ENCODE measurements at regions not wholly inside any gene's neighbourhood (a gene's known extent, or its start where the extent isn't known, plus 50 kb on each side); places are given as distances from the start of the nearest gene placed in this dataset.

- no peak for TF ChIP-seq EP300 (IDR thresholded peaks at IDR 0.05; ENCODE audit: borderline replicate concordance)
- TF ChIP-seq TAF1 (IDR thresholded peaks at IDR 0.05; ENCODE audit: low read depth) = no peak
- TF ChIP-seq TCF12 (IDR thresholded peaks at IDR 0.05; ENCODE audit: low read depth) = no peak
- TF ChIP-seq EGR1 (IDR thresholded peaks at IDR 0.05) = no peak
- no peak for TF ChIP-seq REST (IDR thresholded peaks at IDR 0.05; ENCODE audit: low read depth)
- TF ChIP-seq RAD21 (IDR thresholded peaks at IDR 0.05; ENCODE audit: low read depth) = no peak
- no peak for TF ChIP-seq USF1 (IDR thresholded peaks at IDR 0.05)
- no peak for TF ChIP-seq YY1 (IDR thresholded peaks at IDR 0.05; ENCODE audit: low read depth)
- no peak for TF ChIP-seq CREB1 (IDR thresholded peaks at IDR 0.05; ENCODE audit: low read depth)
- TF ChIP-seq CEBPB (IDR thresholded peaks at IDR 0.05) = no peak
- TF ChIP-seq FOXM1 (IDR thresholded peaks at IDR 0.05; ENCODE audit: borderline replicate concordance, low read depth) = no peak
- no peak for TF ChIP-seq TEAD4 (IDR thresholded peaks at IDR 0.05)
Measured at GRCh38 chr10:9268176-9268575, 1213.7 kb downstream of the GATA3 start.
